ENCODE measurements at regions not wholly inside any gene's neighbourhood (a gene's known extent, or its start where the extent isn't known, plus 50 kb on each side); places are given as distances from the start of the nearest gene placed in this dataset.

DNA sequence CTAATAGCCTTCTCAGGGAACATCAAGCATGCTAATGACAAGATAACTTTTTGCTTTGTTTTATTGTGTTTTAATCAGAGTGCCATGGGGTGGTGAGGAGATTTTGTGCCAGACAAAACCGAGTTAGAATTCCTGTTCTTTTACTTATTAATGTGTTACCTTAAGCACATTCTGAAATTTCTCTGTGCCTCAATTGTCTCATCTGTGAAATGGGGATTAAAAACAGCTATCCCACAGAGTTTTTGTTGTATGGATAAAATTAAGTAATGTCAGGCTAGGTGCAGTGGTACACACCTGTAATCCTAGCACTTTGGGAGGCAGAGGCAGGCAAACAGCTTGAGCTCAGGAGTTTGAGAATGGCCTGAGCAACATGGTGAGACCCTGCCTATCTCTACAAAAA lies 138.0 kb downstream of the PROX1 start:
- POLR2A ChIA-PET = no interaction called here
- TF ChIP-seq SIN3A (IDR thresholded peaks at IDR 0.05; ENCODE audit: borderline replicate concordance, insufficient read depth, low read depth, low read length) = no peak
- TF ChIP-seq TCF7L2 (IDR thresholded peaks at IDR 0.05; ENCODE audit: low read depth, low read length) = no peak
- no peak for TF ChIP-seq POLR2AphosphoS5 (IDR thresholded peaks at IDR 0.05; ENCODE audit: low read depth, low read length)
- TF ChIP-seq, protein P1, sequence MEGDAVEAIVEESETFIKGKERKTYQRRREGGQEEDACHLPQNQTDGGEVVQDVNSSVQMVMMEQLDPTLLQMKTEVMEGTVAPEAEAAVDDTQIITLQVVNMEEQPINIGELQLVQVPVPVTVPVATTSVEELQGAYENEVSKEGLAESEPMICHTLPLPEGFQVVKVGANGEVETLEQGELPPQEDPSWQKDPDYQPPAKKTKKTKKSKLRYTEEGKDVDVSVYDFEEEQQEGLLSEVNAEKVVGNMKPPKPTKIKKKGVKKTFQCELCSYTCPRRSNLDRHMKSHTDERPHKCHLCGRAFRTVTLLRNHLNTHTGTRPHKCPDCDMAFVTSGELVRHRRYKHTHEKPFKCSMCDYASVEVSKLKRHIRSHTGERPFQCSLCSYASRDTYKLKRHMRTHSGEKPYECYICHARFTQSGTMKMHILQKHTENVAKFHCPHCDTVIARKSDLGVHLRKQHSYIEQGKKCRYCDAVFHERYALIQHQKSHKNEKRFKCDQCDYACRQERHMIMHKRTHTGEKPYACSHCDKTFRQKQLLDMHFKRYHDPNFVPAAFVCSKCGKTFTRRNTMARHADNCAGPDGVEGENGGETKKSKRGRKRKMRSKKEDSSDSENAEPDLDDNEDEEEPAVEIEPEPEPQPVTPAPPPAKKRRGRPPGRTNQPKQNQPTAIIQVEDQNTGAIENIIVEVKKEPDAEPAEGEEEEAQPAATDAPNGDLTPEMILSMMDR (IDR thresholded peaks at IDR 0.05) = no peak
- Histone ChIP-seq H3K9me3 (ENCODE audit: control insufficient read depth, insufficient read depth, low read depth, low read length) (no peaks in the 10 kb centered on the region), H3K4me1 (ENCODE audit: control insufficient read depth, insufficient read depth, low read length) (no peaks in the 10 kb centered on the region), H3K27me3 (ENCODE audit: control insufficient read depth, insufficient read depth, low read length) (peaks cover 9% of the 10 kb centered on the region), H3K27ac (ENCODE audit: low read length) (no peak overlapping the region), H3K4me3 (ENCODE audit: low read depth in 2 of 2, low read length in 2 of 2) (no peak overlapping the region), H3K36me3 (ENCODE audit: control insufficient read depth, insufficient read depth, low read length) (no peaks in the 10 kb centered on the region)
- in situ Hi-C loops (cut with HindIII; ENCODE audit: low pct_unique_long_range_greater_than_20kb, low sequenced_read_pairs) (no loop called here), intact Hi-C loops (cut with micrococcal nuclease; ENCODE audit: unreplicated experiment) (no loop called here)
- CTCF ChIA-PET = interaction anchor here (0.6 kb wide), 2 partner anchors 587 to 627 kb away, joined by 3 read pairs; no protein-coding TSS in a partner anchor
- DNase-seq (ENCODE audit: low read depth, low spot score) (no peak), ATAC-seq (no peak)
- BruUV-seq (replicated peaks) = no TSS peak

DNA sequence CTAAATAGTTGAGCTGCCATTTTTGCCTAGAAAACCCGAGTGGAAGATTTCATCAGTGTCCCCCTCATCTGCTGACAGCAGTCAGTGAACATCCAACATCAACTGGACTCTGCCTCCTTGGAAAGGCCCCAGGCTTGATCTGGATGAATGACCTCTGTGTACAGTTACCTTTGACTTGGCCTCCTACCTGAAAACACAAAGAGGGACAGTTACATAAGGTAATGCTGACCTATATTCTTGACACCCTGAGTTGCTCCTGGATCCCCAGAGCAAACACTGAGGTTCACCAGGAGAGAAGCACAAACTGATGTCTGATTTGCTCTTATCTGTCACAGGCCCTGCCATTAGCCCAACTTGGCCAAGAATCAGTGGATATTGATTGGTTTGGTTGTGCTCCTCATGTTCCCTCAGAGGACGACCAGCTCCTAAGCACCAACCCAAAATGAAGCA lies 138.9 kb downstream of the PROX1 start:
- no peak for TF ChIP-seq TCF7L2 (IDR thresholded peaks at IDR 0.05; ENCODE audit: low read depth, low read length)
- TF ChIP-seq POLR2AphosphoS5 (IDR thresholded peaks at IDR 0.05; ENCODE audit: low read depth, low read length) = no peak
- TF ChIP-seq, protein P2, sequence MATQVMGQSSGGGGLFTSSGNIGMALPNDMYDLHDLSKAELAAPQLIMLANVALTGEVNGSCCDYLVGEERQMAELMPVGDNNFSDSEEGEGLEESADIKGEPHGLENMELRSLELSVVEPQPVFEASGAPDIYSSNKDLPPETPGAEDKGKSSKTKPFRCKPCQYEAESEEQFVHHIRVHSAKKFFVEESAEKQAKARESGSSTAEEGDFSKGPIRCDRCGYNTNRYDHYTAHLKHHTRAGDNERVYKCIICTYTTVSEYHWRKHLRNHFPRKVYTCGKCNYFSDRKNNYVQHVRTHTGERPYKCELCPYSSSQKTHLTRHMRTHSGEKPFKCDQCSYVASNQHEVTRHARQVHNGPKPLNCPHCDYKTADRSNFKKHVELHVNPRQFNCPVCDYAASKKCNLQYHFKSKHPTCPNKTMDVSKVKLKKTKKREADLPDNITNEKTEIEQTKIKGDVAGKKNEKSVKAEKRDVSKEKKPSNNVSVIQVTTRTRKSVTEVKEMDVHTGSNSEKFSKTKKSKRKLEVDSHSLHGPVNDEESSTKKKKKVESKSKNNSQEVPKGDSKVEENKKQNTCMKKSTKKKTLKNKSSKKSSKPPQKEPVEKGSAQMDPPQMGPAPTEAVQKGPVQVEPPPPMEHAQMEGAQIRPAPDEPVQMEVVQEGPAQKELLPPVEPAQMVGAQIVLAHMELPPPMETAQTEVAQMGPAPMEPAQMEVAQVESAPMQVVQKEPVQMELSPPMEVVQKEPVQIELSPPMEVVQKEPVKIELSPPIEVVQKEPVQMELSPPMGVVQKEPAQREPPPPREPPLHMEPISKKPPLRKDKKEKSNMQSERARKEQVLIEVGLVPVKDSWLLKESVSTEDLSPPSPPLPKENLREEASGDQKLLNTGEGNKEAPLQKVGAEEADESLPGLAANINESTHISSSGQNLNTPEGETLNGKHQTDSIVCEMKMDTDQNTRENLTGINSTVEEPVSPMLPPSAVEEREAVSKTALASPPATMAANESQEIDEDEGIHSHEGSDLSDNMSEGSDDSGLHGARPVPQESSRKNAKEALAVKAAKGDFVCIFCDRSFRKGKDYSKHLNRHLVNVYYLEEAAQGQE (IDR thresholded peaks at IDR 0.05; ENCODE audit: insufficient read depth in 1 of 2, low read depth in 2 of 2, low read length in 1 of 2) = no peak
- no peak for TF ChIP-seq SIN3A (IDR thresholded peaks at IDR 0.05; ENCODE audit: borderline replicate concordance, insufficient read depth, low read depth, low read length)
- TF ChIP-seq, protein P1 (IDR thresholded peaks at IDR 0.05) = no peak
- ATAC-seq = no peak
- ChIA-PET CTCF (interaction anchor here (0.6 to 0.7 kb wide), 2 partner anchors 76 to 453 kb away, joined by 3 to 4 read pairs; no protein-coding TSS in a partner anchor), POLR2A (interaction anchor here (0.7 kb wide), 1 partner anchor 25 kb away, joined by 9 read pairs; no protein-coding TSS in a partner anchor)
- no peak overlapping the region for H3K4me3 ChIP-seq (ENCODE audit: low read depth in 2 of 2, low read length in 2 of 2)
- no peaks in the 10 kb centered on the region for H3K9me3 ChIP-seq (ENCODE audit: control insufficient read depth, insufficient read depth, low read depth, low read length)
- in situ Hi-C loops (cut with HindIII; ENCODE audit: low pct_unique_long_range_greater_than_20kb, low sequenced_read_pairs) = no loop called here
- no peak for DNase-seq (ENCODE audit: low read depth, low spot score)
- intact Hi-C loops (cut with micrococcal nuclease; ENCODE audit: unreplicated experiment) = no loop called here
- no TSS peak for BruUV-seq (replicated peaks)
- peaks cover 16% of the 10 kb centered on the region for H3K27me3 ChIP-seq (ENCODE audit: control insufficient read depth, insufficient read depth, low read length)
- H3K4me1 ChIP-seq (ENCODE audit: control insufficient read depth, insufficient read depth, low read length) = no peaks in the 10 kb centered on the region
- no peak overlapping the region for H3K27ac ChIP-seq (ENCODE audit: low read length)
- no peaks in the 10 kb centered on the region for H3K36me3 ChIP-seq (ENCODE audit: control insufficient read depth, insufficient read depth, low read length)
